GM12872 (cell line): ENCODE measurements at regions not wholly inside any gene's neighbourhood (a gene's known extent, or its start where the extent isn't known, plus 50 kb on each side); places are given as distances from the start of the nearest gene placed in this dataset.

Experiments
- TF ChIP-seq, protein P1 (sequence below): IDR thresholded peaks from 3 replicates; pipeline ENCODE4 v1.5.1; 2011; ENCODE audit warnings: low read depth, mild to moderate bottlenecking, low read length, moderate library complexity; ENCODE audit not compliant: insufficient read depth

DNA sequence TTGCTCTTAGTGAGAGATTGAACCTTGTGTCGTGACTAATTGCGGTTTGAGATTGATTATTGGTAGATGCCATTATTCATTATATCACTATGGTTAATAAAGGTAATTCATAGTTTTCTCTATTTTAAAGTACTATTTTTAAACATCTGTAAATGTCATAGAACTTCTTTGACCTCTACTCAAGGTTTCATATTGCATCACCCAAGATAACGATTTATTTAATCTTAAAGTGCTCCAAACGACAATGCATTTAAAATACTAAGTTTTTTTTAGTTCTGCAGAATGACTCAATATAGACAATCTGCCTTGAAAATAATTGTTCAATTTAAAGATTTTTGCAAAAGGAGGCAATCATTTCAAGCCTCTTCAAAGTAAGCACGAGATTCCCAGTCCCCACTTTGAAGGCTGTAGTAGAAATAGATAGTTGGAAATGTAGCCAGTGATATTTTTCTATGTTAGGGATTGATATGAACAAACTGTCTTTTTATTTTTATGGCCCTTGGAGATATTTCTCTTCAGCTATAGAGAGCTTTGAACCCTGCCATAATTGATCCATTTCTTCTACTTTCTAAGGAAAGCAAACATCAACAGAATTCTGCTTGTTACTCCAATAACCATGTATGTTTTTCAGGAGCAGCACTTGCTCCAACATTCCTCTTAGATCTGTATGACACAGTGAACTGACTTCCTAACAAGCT lies 114.2 kb upstream of the PALMD start:
- TF ChIP-seq, protein P1, sequence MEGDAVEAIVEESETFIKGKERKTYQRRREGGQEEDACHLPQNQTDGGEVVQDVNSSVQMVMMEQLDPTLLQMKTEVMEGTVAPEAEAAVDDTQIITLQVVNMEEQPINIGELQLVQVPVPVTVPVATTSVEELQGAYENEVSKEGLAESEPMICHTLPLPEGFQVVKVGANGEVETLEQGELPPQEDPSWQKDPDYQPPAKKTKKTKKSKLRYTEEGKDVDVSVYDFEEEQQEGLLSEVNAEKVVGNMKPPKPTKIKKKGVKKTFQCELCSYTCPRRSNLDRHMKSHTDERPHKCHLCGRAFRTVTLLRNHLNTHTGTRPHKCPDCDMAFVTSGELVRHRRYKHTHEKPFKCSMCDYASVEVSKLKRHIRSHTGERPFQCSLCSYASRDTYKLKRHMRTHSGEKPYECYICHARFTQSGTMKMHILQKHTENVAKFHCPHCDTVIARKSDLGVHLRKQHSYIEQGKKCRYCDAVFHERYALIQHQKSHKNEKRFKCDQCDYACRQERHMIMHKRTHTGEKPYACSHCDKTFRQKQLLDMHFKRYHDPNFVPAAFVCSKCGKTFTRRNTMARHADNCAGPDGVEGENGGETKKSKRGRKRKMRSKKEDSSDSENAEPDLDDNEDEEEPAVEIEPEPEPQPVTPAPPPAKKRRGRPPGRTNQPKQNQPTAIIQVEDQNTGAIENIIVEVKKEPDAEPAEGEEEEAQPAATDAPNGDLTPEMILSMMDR, result no peak

DNA sequence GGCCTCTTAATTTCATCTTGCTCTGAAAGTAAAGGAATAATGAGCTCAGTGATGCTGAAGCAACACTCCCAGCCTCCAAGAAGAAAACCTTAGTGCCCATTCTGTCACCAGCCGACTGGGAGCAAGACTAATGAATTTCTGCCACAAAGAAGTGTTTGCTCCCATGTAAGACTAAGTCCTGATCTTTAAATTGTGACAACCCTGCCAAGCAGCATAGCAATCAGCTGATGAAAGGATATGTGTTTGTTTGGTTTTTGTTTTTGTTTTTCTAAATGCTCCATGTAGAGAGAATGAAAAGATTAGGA lies 113.7 kb upstream of the PALMD start:
- TF ChIP-seq, protein P1, result no peak

DNA sequence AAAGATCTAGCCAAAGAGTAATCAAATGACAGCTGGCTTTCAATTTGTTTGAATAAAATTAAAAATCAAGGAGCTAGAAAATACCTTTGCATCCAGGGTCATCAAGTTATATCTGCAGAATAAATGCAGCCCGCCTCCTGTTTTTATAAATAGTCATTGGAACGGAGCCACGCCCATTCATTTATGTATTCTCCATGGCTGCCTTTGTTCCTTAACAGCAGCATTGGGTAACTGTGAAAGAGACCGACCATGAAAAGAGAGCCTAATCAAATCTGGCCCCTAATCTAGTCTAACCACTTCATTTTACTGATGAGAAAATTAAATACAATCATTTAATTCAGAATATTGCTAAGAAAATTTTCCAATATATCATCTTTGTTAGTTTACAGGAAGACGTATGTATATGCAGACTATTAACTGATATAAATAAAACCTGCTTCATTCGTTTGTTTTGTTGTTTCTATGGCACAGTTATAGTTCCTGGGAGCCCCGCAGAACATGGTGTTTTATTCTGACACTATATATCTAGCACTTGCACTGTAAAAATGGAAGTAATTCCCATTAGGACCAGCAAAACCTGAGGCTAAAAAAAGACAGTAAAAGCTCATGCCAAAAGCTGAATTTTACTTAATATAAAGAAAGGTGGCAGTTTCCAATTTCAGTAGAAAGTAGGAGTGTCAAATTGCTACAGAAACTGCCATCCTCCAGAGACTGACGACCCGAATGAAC lies 111.8 kb upstream of the PALMD start:
- TF ChIP-seq, protein P1, result no peak

DNA sequence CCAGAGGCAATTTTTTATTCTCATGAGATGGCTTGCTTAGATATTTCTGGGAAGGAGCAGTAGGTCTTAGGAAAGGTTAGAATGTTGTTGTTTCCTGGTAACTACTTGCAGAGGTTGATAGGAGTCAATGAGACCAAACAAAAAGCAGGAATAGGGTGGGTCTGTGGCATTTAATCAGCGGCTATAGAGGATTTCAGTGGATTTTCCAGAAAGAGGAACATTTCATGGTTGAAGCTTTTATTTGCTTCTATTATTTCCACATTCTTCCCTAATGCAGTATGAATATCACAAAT lies 111.3 kb upstream of the PALMD start:
- TF ChIP-seq, protein P1, result no peak

DNA sequence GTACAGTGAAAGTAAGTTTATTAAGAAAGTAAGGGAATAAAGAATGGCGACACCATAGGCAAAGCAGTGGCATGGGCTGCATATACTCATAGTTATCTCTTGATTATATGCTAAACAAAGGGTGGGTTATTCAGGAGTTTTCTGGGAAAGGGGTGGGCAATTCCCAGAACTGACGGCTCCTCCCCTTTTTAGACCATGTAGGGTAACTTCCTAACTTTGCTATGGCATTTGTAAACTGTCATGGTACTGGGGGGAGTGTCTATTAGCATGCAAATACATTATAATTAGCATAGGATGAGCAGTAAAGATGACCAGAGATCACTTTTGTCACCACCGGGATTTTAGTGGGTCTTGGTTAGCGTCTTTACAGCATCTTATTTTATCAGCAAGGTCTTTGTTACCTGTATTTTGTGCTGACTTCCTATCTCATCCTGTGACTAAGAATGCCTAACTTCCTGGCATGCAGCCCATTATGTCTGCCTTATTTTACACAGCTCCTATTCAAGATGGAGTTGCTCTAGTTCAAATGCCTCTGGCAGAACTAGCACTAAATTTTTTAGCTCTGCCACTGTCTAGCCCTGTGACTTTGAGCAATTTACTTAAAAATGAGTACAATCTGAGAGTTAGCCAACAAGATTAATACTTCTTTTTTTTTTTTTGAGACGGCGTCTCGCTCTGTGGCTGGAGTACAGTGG lies 110.3 kb upstream of the PALMD start:
- TF ChIP-seq, protein P1, result no peak

DNA sequence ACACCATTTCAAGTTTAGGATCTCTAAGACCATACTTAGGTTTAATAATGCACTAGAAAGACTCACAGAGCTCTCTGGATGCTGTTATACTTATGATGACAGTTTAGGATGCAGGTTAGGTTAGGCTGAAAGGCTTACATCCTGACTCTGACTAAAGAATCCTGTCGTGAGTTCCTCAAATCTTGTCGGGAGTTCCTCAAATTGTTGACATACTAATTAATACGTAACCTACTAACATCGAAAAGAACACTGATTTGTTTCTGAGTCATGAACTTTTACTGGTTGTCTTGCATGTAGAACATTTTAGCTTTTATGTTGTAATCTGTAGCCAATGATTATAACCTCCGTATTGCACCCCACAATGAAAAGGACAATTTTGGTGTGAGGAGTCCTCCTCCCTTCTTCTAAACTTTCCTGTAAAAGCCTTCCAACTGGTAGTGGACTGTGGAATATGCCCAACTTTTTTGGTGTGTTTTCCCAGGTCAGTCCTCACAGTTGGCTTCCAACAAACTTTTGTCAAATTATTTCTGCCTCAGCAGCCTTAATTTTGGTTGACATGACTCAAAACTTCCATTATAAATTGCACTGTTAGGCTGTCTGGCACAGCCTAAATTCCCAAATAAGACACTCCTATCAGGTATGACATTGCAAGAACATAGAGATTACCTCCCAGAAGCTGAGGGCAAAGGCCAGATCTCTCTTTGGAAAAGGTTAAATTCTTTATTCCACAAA lies 107.9 kb upstream of the PALMD start:
- TF ChIP-seq, protein P1, result no peak

DNA sequence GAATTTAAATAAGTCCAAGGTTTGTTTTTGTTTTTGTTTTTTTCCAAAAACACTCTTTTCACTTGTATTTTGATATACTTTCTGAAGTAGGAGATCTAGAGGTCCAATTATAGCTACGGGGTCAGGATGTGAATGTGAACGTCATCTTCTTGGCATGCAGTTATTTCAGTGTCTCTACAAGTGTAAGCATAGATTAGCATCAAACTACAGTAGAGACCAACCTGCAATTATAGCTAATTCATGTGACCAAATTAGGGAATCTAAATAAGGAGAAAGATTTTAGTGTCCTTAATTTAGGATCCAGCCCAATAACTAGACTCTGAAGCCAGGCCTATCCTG lies 107.3 kb upstream of the PALMD start:
- TF ChIP-seq, protein P1, result no peak
